Skeletal muscle satellite cell (primary cell): ENCODE measurements at regions not wholly inside any gene's neighbourhood (a gene's known extent, or its start where the extent isn't known, plus 50 kb on each side); places are given as distances from the start of the nearest gene placed in this dataset.

Experiments
- H3K27me3 ChIP-seq: 2 replicates; pipeline ENCODE4 v1.7.0; 2013; ENCODE audit warnings: low read length; ENCODE audit not compliant: control insufficient read depth, insufficient read depth
- H3K36me3 ChIP-seq: 2 replicates; pipeline ENCODE4 v1.7.0; 2013; ENCODE audit warnings: mild to moderate bottlenecking, control low read depth, low read length; ENCODE audit not compliant: insufficient read depth
- H3K4me1 ChIP-seq: 2 replicates; pipeline ENCODE4 v1.7.0; 2013; ENCODE audit warnings: low read length; ENCODE audit not compliant: control insufficient read depth, insufficient read depth
- H3K4me2 ChIP-seq: 2 replicates; pipeline ENCODE4 v1.7.0; 2013; ENCODE audit warnings: mild to moderate bottlenecking, low read length
- H3K4me3 ChIP-seq: 2 replicates; pipeline ENCODE4 v1.7.0; 2013; ENCODE audit warnings: low read length
- H3K9ac ChIP-seq: 2 replicates; pipeline ENCODE4 v1.7.0; 2013; ENCODE audit warnings: mild to moderate bottlenecking, low read depth, low read length, moderate library complexity
- H3K9me3 ChIP-seq: replicated peaks from 2 replicates; pipeline ENCODE4 v1.7.0; 2013; ENCODE audit warnings: mild to moderate bottlenecking, control low read depth, low read length

- H3K9me3 ChIP-seq = no peaks in the 10 kb centered on the region
- peaks cover 3% of the 10 kb centered on the region for H3K27me3 ChIP-seq
- H3K4me1 ChIP-seq = no peaks in the 10 kb centered on the region
- H3K4me2 ChIP-seq = no peak overlapping the region
- H3K4me3 ChIP-seq = no peak overlapping the region
- H3K36me3 ChIP-seq = no peaks in the 10 kb centered on the region
- H3K9ac ChIP-seq = no peak overlapping the region
These were observed 54.9 kb upstream of the ACP3 start for GRCh38 chr3:132262305-132262704.

- no peak overlapping the region for H3K4me2 ChIP-seq
- H3K4me1 ChIP-seq = no peaks in the 10 kb centered on the region
- H3K36me3 ChIP-seq = no peaks in the 10 kb centered on the region
These were observed 54.3 kb upstream of the ACP3 start for GRCh38 chr3:132262956-132263355.

DNA sequence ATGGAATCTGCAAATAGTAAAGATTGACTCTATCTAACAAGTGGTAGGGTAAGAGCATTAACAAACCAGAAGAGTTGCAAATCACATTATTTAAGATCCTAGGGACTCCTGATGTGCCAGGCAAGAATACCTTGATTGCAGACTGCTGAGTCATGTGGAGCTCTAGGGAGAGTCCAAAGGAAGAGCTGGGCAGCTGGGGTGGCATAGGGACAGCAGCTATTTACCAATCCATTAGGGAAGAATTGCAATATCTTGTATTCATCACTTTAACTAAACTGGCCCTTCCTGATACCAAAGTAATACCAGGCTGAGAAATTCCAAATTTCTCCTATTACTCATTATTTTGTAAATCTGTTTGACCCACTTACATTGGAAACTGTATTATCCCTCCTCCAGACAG lies 52.2 kb upstream of the ACP3 start:
- H3K36me3 ChIP-seq = no peaks in the 10 kb centered on the region
- H3K9ac ChIP-seq = no peak overlapping the region
- H3K27me3 ChIP-seq = peaks cover 3% of the 10 kb centered on the region
- H3K4me1 ChIP-seq = no peaks in the 10 kb centered on the region
- no peak overlapping the region for H3K4me3 ChIP-seq
- no peak overlapping the region for H3K4me2 ChIP-seq
- no peaks in the 10 kb centered on the region for H3K9me3 ChIP-seq

More at GRCh38 chr3:132262956-132263355, 54.3 kb upstream of the ACP3 start:
- Histone ChIP-seq H3K9me3 (no peaks in the 10 kb centered on the region), H3K9ac (no peak overlapping the region), H3K4me3 (no peak overlapping the region), H3K27me3 (peaks cover 3% of the 10 kb centered on the region)

DNA sequence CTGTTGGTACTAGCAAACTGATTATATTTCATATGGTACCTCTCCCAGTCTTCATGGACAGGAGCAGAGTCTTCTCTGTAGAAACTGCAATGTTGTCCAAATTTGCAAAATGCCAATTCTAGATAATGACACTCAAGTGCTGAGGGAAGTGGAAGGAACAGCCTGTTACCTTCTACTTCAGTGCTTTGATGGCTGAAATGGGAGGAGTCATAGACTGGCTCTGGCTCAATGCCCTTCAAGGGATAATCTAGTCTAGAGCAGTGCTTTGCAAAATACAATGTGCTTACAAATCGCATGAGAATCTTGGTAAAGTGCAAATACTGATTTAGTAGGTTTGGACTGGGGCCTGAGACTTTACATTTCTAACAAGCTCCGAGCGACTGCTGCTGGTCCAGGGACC lies 51.7 kb upstream of the ACP3 start:
- Histone ChIP-seq H3K4me1 (no peaks in the 10 kb centered on the region), H3K4me3 (no peak overlapping the region), H3K9ac (no peak overlapping the region), H3K27me3 (peaks cover 2% of the 10 kb centered on the region), H3K9me3 (no peaks in the 10 kb centered on the region), H3K4me2 (no peak overlapping the region), H3K36me3 (no peaks in the 10 kb centered on the region)

DNA sequence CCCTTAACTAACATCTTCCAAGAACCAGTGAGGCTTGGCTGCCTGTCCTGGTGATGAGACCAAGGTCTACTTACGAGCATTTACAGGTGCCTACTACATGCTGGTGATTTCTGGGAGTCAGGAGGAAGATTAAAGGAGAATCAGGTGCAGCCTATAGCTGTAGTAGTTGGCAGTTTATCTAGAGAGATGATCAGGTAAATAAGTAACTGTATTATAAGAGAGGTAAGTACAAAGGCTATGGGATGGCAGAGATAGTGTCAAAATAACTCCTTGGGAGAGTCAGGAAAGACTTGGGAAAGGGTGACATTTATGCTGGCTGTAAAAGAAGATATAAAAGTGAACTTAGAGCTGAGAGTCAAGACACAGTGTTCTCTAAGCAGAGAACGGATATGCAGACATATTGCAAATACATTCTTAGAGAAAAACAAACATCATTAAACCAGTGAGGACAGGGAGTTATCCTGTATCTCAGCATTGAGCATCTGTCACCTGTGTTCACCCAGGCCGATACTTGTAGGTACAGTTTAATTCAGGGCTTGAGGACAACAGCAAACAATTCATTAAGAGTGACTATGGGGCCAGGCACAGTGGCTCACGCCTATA lies 49.7 kb upstream of the ACP3 start:
- Histone ChIP-seq H3K27me3 (no peaks in the 10 kb centered on the region), H3K4me2 (no peak overlapping the region), H3K36me3 (no peaks in the 10 kb centered on the region), H3K4me1 (no peaks in the 10 kb centered on the region), H3K9ac (no peak overlapping the region), H3K9me3 (no peaks in the 10 kb centered on the region), H3K4me3 (no peak overlapping the region)
